ENCODE measurements at regions not wholly inside any gene's neighbourhood (a gene's known extent, or its start where the extent isn't known, plus 50 kb on each side); places are given as distances from the start of the nearest gene placed in this dataset.

DNA sequence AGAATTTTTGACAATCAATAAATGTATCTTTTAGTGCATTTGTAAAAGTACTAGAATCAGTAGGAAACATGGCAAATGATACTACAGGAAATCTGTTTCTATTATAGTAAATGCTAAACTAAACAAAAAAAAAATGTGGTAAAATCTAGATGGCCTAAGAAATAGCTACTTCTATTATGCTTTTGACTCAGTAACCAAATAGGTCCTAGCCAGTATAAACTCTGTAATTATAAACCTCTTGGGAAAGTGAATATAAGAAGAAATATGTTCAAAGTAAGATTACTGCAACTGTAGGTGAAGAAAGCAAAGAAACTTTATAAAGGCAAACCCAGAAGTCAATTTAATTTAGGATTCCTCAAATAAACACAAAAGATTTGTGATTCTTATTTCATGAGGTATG, 581.2 kb downstream of the LRFN5 start:
- no peak for TF ChIP-seq POLR2A (IDR thresholded peaks at IDR 0.05)
- no peak for TF ChIP-seq CTCF (IDR thresholded peaks at IDR 0.05 in 4 of 5, conservative IDR thresholded peaks at IDR 0.05 in 1 of 5)

Measured in gastrocnemius medialis (tissue), 4 donors.